Stimulated activated CD8-positive, alpha-beta memory T cell treated with anti-CD3 and anti-CD28 coated beads, Interleukin-15, amount 100 ng/mL, for 24 hours (primary cell): ENCODE measurements at regions not wholly inside any gene's neighbourhood (a gene's known extent, or its start where the extent isn't known, plus 50 kb on each side); places are given as distances from the start of the nearest gene placed in this dataset.

ENCODE experiments used
- DNase-seq: peaks from one replicate; pipeline ENCODE4 v3.0.0-alpha.2; 2020; ENCODE audit warnings: low read depth

DNA sequence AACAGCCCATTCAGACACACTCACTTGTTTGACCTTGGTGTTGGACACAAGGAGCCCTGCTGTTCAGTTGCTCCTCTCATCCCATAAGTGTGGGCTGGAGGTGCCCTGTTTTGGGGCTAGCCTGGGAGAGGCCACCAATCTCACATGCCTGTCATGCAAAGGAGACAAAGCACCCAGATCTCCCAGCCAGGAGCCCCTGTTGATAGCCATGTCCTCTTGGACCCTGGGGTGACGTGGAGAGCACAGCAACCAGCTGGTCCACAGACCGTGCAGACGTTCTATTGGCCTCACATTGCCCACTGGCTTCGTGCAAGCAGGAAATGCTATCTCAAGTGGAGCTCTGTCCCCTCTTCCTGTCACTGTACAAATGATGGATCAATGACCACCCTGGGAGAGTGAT, 240.8 kb downstream of the RPS24 start:
- no peak for DNase-seq

- no peak for DNase-seq
These were observed 242.5 kb downstream of the RPS24 start for GRCh38 chr10:78276139-78276538.

DNA sequence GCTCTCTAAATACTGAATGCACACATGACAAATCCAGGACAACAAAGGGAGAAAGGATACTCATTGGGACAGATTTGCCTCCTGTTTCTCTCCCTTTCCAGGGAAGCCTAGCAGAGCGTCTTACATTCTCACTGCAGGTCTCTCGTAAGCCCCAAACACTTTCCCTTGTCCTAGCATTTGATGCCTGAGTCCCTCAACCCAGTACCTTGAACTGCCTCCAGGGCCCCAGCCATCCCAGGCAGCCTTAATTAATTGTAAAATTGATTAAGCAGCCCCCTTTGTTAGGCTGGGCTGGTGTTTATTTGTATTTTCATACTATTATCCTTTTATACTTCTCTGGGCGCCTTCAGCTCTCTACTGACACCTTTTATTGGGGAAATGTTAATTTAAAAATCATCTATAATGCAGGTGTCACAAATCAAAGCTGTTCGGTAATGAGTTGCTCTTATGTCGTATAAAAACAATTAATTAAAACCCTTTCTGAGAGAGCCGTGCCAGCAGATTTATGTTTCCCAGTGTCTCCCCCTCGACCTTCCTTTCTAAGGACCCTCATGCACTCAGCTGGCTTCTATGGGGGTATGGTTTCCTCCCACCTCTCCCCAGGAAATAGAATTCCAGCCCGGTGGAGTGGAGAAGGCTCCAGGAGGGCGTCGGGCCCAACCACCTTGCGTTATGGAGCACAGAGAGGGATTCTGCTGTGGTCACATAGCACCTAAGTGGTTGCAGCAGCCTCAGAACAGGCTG, 243.8 kb downstream of the RPS24 start:
- no peak for DNase-seq

DNA sequence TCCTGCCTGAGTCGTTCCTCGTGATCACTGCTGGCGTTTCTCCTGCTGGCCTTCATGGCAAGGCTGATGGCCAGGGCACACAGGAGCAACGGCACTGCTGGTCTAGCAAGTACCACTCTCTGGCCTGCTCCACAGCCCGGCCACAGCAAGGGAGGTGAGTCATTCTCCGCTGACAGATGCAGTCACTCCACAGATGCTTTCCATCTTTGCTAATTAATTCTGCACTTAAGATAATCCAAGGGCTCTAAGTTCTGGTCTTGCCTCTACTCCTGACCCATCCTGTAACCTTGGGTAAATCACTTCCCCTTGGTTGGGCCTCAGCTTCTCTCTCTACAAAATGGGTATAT, 244.4 kb downstream of the RPS24 start:
- DNase-seq: no peak

GRCh38 chr10:78279756-78280155, 246.1 kb downstream of the RPS24 start:
- DNase-seq: no peak

DNA sequence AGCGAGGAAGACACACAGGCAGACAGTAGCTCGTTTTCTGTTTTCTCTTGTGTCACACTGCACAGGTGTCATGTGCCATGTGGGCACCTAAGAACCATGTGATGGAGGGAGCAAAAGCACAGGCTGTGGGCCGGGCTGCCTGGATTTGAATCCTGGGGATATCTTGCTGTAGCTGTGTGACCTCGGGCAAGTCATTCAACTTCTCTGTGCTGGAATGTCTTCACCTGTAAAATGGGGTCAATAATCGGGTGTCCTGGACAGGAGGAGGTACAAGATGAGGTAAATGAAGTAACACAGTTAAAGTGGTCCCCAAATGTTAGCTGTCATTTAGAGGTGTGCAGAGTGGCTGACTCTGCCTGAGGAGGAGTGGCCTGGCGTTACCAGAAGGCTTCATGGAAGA, 246.9 kb downstream of the RPS24 start:
- DNase-seq: no peak

GRCh38 chr10:78281627-78282026, 248.0 kb downstream of the RPS24 start:
- DNase-seq: no peak

DNA sequence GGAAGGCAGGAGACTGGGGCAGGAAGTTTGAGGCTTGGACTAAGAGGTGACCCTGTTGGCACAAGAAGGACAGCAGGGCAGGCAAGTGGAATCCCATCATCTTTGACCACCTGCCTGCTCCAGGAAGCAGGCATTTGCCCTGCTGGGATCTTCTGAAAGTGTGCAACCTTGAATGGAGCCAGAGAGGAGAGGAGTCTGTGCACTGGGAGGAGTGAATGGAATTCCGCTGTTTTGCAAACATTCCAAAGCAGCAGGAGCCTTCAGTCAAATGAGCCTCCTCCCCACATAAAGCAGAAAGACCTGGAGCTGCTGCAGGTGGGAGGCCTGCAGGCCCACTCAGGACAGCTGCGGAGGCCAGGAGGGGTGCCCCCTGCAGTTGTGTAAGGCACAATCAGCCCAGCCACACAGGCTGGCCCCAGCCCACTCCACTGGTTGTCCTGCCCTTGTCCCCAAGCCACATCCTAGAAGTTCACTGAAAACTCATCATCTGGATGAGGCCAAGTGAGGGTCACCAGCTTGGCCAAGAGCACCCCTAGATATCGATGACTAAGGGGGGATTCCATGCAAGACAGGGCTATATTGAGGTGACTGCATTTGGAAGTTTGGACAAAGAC, 249.5 kb downstream of the RPS24 start:
- no peak for DNase-seq

- DNase-seq: no peak
These were observed 250.7 kb downstream of the RPS24 start for GRCh38 chr10:78284381-78284780.

DNA sequence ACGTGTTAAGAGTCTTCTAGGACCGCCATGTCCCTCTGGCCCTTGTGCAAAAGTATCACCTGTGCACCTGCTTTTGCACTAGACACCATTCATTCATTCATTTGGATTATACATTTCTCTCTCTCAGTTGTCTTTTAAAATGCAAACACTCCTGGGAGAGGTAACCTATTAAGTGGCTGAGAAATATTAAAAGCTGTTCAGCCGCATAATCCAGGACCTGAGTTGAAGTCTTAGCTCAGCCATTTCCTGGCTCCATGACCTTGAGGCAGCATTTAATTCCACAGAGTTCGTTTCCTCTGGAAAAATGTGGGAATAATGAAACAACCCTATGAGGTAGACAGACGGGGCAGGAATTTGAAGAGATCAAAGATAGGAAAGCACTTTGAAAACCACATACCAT, 251.6 kb downstream of the RPS24 start:
- no peak for DNase-seq

GRCh38 chr10:78286186-78286585, 252.5 kb downstream of the RPS24 start:
- DNase-seq: no peak

DNA sequence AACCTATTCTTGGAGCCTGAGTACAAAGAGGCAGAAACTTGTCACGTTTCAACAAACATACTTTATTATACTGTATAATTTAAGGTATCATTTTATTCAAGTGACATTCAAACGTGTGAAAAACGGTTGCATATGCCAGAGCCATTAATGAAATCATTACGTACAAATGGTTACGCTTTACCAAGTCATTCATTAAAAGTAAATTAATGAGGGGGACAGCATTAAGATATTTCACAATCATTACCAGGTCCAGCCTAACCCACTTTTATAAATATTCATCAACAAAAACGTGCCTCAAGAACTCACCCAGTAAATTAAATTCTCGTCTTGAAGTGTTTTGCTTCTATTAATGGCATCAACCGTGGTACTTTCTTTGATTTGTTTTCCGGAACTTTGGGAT, 253.0 kb downstream of the RPS24 start:
- DNase-seq: no peak

GRCh38 chr10:78287618-78288017, 254.0 kb downstream of the RPS24 start:
- no peak for DNase-seq

DNA sequence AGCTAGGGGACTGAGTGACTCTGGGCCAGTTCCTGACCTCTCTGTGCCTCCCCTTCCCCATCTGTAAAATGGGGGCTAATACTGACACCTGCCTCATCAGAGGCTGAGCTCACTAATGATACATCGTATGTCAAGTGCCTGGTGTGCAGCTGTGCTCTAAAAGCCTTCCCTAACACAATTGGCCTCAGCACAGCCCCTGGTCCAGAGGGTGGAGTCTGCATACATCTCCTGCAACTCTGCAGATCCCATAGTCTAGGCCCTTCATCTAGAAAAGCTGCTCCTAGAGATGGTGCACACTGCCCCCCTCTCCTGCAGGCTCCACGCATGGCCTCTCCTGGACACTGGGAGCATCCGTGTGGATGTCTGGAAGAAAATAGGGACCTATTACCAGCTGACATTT, 255.0 kb downstream of the RPS24 start:
- DNase-seq: no peak

DNA sequence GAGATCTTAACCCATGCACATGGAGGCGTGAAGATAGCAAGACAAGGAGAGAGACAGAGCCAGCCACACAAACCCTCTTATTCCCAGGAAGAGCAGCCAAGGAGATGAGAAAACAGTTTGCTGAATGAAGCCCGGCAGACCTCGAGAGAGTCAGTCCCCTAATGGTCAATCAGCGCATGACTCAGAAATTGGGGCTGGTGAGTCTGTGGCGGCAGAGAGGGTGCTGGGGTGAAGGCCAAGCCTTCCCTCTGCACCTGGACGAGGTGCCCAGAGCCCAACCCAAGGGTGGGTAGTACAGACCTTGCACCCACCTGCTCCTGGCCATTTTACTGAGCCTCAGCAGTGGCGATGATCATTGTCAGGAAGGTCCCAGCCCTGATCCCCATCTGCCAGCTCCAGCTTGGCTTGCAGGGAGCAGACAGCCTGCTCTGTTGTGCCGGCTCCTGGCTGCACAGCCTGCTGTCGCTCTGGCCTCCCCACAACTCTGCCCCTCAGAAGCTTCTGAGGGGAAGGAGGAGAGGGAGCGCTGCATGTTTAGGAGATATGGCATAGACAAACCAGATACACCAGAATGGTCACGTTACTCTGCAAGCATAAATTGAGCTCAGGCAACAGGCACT, 256.6 kb downstream of the RPS24 start:
- no peak for DNase-seq

- DNase-seq: no peak
These were observed 258.1 kb downstream of the RPS24 start for GRCh38 chr10:78291722-78292121.

- DNase-seq: no peak
These were observed 258.8 kb downstream of the RPS24 start for GRCh38 chr10:78292250-78292981.

DNA sequence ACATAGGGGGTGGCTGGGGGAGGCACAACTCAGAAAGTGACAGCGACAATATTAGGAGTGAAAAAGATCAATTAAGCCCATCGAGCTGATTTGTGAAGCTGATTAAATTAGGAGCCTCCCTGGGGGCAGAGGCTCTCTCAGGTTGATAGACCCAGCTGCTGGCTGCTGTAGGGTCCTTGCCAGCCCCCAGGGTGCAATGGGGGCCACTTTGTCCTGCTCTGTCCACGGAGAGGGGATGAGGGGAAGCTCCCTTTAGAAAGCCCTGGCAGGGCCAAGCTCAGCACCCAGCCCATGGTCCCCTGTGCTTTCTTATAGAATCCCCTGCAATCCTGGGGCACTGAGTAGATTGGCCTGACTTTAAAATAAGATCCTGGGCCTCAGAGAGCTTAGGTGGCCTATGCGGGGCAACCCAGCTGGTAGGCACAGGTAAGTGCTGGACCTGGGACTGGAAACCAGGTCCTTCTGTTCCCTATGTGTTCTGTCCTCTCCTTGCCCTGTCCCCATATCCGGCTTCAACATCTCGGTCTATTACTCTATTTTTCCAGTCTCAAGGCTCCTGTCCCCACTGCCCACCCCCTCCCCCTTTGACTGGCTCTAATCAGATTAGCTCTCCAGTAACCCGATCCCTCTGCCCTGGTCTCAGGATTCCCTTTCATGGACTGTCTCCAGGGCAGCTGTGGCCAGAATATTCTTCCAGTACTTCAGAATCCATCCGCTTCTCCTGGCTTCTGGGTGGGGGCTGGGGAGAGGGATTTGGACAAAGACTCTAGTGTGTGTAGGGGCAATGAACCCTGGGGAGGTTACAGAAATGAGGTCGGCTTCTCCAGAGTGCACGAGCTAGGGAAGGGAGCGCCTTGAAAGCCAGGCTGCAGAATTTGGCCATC, 259.6 kb downstream of the RPS24 start:
- DNase-seq: no peak

DNA sequence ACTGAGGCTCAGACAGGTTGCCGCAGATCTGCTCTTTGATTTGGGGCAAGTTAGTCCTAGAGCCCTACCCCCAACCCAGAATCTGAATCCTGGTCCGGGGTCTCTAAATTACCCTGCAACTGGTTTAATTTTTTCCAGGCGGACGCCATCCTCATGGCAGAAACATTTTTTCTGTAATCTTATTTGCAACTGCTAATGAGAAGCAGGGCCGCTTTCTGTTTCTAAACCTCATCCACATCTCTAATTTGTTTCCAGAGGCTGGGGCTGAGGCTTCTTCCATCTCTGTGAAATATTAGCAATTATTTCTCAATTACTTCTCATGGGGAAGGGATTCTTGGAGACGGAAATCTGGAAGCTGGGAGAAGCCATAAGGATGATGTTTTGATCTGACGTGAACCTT, 261.6 kb downstream of the RPS24 start:
- DNase-seq: no peak

GRCh38 chr10:78296785-78297184, 263.1 kb downstream of the RPS24 start:
- DNase-seq: no peak

DNA sequence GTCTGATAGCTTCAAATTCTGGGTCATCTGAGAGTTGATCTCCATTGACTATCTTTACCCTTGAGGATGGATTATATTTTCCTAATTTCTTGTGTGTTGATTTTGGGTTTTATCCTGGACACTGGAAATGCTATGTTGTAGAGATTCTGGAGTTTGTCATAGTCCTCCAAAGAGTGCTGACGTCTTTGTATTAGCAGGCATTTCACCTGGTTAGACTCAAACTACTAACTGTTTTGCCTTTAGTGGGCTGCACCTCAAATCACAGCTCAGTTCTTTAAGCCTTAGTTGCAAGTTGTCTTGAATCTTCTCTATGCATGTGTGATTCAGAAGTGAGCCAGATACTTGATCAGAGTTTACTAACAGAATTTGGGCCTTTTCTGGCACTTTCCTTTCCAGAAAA, 264.3 kb downstream of the RPS24 start:
- no peak for DNase-seq

- DNase-seq: no peak
These were observed 265.2 kb downstream of the RPS24 start for GRCh38 chr10:78298835-78299234.
